Jurkat, Clone E6-1 (cell line): ENCODE measurements at regions not wholly inside any gene's neighbourhood (a gene's known extent, or its start where the extent isn't known, plus 50 kb on each side); places are given as distances from the start of the nearest gene placed in this dataset.
"Not testable (repeated sequence)": the region's sequence is repeated elsewhere in the genome, so short reads cannot be mapped to it uniquely, and the experiment has no call there.

Experiments
- DNase-seq: peaks from one replicate; pipeline ENCODE4 v3.0.0-alpha.2; 2011; ENCODE audit warnings: low read depth, low spot score
- H3K4me3 ChIP-seq: 2 replicates; pipeline ENCODE4 v1.5.1; 2011; ENCODE audit warnings: mild to moderate bottlenecking, low read length, control low read depth, moderate library complexity

DNA sequence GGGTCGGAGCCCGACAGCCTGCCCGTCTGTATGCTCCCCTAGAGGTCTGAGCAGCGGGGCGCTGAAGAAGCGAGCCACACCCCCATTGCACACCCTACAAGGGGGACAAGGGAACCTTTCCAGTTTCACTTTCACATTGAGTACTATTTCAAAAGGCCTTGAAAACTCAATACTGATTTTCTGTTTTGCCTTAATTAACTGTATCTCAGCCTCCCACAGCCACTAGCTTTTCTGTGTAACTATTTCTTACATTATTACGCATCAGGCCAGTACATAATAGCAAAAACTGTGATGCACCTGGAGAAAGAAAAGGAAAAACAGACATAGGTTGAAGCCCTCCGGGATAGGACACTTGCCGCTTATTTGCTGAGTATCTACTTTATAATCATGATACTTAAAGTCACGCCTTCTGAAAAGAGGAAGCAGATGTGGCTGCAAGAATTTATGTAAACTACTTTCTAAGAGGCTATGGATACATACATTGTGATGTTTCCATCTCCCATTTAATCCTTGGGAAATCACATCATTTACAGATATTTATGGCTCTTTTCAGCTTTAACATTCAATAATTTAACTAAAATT lies 1719.5 kb downstream of the MRPL39 start:
- no peak overlapping the region for H3K4me3 ChIP-seq
- peak; percentile 1 for DNase-seq

DNA sequence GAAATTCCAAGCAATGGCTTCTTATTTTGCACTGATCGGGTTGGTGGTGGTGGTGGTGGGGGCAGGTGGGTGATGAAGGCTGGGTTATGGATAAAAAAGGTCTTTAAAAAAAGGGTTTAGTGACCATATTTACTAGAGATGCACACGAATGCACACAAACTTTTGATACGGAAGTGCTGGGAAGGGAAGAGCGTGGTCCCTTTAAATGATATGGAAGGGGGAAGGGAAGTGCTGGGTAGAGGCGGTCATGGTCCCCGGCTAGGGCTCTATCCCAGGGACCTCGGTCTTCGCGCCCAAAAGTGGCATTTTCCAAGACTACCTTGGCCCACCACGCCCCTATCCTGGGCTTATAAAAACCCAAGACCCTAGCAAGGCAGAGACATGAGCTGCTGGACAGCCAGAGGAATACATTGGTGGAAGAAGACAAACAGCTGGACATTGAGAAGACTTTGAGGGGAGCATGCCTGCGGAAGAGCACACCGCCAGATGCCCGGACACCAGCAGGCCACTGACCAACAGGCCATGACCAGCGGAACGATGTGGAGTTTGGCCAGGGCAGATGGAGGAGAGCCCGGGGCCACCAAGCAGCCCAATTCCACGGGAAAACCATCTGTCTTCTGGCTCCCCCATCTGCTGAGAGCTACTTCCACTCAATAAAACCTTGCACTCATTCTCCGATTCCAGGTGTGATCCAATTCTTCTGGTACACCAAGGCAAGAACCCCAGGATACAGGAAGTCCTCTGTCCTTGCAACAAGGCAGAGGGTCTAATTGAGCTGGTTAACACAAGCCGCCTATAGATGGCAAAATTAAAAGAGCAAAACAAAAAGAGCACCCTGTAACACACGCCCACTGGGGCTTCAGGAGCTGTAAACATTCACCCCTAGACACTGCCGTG lies 1720.2 kb downstream of the MRPL39 start:
- DNase-seq = no peak
- H3K4me3 ChIP-seq = no peak overlapping the region

DNA sequence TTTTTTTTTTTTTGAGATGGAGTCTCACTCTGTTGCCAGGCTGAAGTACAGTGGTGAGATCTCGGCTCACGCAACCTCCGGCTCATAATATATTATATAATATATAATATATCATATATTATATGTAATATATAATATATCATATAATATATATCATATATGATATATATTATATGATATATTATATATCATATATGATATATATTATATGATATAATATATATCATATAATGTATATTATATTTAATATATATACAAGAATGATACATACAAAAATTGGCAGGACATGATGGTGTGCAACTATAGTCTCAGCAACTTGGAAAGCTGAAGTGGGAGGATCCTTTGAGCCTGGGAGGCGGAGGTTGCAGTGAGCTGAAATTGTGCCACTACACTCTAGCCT lies 1725.5 kb downstream of the MRPL39 start:
- no peak overlapping the region for H3K4me3 ChIP-seq
- no peak for DNase-seq

DNA sequence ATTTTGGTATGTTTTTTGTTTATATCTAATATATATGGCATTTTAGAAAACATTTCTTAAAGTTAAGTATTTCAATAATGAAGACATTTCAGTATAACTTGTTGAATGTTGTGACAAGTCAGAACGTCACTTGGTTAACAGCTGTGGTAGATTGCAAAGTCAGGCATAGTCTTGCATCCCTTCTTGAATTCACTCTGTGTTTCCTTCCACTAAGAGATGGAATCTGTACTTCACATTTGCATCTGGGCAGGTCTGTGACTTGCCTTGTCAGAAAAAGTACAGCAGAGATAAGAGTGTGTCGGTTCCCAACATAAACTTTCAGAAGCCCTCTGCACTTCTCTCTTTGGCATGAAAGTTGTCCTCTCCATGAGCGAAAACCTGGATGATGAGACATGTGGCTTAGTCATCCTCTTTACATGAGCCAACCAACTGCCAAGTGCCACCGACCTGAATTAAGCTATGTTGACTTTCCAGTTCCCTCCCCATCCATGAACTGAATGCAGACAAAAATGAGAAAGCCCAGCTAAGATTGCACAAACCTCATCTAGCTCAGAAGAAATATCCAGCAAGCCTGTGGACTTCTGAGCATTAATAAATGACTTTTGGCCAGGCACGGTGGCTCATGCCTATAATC lies 1730.2 kb downstream of the MRPL39 start:
- no peak overlapping the region for H3K4me3 ChIP-seq
- no peak for DNase-seq

DNA sequence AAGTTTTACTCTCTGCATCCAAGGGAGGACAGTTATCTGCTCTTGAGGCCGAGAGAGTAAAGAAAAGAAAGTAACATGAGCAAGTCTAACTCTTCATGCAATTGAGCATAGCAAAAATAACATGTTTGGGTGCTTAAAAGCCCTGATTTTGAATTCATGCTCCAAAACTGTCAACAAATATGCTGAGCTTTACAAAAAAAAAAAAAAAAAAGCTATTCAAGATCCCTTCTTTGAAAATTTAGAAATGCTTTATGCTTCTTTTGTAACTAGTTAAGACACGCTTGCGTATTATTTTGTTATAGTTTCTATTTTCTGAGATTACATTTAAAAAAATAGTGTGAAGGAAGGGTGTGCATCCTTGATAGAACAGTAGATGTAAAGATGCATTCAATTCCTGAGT lies 1733.0 kb downstream of the MRPL39 start:
- H3K4me3 ChIP-seq = no peak overlapping the region
- DNase-seq = no peak

DNA sequence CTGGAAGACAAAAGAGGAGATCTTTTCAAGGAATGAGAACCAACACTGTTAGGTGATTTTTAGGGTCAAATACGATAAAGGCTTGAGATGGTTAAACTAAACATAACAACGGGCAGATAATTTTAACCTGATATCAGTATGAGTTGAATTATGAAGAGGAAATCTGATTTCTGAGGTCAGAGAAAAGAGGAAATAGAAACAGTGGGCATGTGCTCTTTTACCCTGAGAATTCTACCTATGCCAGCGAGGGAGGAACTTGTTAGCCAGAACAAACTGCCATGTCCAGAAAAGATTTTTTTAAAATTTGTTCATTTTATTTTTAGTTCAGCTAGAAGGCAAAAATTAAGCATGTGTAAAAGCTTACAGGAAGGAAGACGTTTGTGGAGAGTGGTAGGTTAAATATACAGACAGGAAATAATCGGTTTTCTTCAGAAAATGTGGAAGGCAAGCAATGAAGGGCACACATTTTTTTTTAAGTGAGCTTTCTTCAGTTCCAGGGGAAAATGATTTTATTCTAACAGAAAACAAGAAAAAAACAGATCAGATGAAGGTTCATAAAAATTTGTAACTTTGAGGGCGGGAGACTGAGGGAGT lies 1745.3 kb downstream of the MRPL39 start:
- DNase-seq = peak; percentile 15

DNA sequence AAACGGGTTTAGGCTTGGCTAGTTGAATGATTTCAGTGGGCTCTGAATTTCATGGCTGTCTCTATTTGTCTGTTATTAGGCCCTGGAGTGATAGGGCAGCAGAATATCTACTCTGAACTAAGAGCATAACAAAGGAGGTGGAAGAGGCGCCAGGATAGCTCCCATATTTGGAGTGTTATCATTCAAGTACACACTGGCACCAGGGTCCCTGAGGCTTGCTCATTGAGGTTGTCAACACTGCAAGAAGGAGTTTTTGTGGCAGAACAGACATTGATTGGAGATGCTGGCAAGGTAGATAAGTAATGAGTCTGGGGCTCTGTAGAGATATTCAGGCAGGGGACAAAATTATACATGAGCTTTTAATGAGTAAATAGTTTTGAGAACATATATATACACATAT lies 1748.4 kb downstream of the MRPL39 start:
- H3K4me3 ChIP-seq = no peak overlapping the region
- no peak for DNase-seq

More for the DNA sequence above, 1745.3 kb downstream of the MRPL39 start:
- H3K4me3 ChIP-seq = no peak overlapping the region

DNA sequence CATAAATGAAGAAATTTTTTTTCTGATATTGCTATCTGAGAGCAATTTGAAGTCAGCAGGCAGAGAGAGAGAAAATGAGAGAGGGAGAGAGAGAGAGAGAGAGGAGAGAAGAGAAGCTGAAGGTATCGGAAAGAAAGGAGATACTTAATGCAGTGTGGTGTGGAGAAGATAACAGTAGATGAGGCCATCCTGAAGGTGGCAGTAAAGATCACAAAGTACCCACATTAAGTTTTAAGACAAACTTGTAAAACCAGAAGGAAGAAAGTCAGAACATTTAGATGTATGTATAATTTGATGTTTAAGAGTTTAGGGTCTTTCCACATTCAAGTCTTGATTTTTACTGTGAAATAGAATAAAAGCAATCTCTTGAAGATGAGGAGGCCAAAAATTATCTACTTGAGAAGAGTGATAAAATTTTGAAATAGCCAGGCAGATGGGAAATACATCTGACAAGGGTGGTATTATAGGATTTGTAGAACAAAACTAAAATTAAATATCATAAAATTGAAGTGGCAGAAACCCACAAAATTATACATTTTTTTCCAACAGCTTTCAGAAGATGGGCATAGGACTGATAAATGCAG lies 1753.4 kb downstream of the MRPL39 start:
- DNase-seq = peak; percentile 50

DNA sequence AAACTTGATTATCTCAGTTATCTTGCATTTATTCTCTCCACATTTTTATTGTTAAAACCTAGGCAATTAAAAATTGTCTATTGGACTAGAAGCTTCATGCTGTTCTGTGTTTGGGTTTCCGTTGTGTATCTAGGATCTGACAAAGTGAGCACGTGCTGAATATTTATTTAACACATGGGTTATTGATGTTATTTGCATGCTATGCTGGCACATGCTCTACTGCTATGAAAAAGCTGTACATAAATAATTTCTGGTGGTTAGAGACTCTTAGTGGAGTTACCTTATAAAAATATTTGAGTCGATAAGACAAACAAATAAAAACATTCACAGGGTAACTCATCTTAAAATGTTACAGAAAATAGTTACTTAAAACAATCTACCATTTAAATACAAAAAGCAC lies 1769.7 kb downstream of the MRPL39 start:
- DNase-seq = no peak
- H3K4me3 ChIP-seq = no peak overlapping the region

More for the DNA sequence above, 1753.4 kb downstream of the MRPL39 start:
- H3K4me3 ChIP-seq = no peak overlapping the region

DNA sequence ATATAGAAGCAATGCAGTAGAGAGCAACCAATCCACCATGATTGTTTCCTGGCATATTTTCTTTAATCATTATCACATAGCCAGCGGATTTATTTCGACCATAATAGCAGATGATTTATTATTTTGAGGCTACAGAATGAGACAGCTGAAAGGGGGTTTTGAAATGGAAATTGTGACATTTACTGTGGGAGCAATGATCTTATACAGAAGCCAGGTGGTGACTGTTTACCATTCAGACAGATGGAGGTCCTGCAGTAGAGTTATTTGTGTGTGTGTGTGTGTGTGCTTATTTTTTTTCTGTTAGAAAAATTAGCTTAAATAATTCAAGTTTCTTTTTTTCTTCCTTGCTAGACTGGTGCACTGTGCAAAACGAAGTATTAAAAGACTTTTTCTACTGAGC lies 1784.5 kb downstream of the MRPL39 start:
- H3K4me3 ChIP-seq = no peak overlapping the region
- DNase-seq = no peak

DNA sequence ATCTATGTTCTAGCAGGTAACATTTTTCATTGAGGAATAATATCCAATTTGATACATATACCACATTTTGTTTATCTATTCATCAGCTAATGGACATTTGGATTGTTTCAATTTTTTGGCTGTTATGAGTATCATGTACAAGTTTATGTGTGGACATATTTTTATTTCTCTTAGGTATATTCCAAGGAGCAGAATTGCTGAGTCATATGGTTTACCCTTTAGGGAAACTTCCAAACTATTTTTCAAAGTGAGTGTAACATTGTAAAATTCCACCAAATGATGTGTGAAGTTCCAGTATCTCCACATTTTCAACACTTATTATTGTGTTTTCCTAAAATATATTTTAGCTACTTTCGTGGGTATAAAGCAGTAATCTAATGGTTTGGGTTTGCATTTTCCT lies 1789.9 kb downstream of the MRPL39 start:
- DNase-seq = no peak
- no peak overlapping the region for H3K4me3 ChIP-seq

DNA sequence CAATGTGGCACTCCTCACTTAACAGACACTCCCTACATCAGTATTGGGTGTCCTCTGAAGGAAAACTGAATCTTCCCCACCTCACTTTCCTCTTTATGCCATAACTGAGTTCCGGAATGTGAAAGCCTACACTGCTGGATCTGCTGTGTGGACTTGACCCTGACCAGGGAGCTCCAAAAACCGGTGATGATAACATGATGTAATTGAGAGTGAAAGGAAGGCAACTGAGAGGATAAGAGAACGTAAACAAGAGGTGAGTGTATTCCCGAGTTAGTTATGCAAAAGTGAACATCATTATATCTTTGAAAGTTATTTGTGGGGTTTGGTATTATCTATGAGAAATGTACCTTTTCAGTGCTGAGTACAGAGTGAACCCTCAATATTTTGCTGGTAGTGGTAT lies 1794.8 kb downstream of the MRPL39 start:
- H3K4me3 ChIP-seq = no peak overlapping the region
- DNase-seq = no peak

DNA sequence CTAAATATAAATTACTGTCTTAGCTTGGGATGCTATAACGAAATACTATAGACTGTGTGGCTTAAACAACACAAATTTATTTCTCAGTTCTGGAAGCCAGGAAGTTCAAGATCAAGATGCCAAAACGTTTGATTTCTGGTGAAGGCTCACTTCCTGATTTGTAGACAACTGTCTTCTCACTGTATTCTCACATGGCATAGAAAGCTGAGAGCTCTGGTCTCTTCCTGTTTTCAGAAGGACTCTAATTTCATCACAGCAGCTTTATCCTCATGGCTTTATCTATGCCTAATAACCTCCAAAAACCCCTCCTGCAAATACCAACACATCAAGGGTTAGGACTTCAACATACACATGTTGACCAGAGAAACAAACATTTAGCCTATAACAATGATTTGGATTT lies 1795.5 kb downstream of the MRPL39 start:
- H3K4me3 ChIP-seq = no peak overlapping the region
- no peak for DNase-seq

DNA sequence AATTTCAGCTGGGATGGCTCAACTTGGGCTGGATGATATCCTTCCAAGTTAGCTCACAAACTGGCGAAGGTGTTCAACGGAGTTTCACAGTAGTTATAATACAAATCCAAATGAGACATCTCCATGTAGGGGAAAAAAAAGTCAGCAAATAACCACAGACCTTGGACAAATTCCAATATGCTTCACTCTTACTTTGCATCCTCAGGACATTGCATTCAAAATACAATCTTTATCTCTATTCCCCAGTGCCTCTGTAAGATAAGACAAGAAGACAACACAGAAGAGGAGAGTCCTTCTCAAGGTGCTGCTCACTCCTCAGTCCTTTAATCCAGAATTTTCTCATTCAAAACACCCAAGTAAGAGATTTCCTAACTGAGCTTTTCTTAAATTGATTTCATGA lies 1797.7 kb downstream of the MRPL39 start:
- H3K4me3 ChIP-seq = no peak overlapping the region
- DNase-seq = no peak

DNA sequence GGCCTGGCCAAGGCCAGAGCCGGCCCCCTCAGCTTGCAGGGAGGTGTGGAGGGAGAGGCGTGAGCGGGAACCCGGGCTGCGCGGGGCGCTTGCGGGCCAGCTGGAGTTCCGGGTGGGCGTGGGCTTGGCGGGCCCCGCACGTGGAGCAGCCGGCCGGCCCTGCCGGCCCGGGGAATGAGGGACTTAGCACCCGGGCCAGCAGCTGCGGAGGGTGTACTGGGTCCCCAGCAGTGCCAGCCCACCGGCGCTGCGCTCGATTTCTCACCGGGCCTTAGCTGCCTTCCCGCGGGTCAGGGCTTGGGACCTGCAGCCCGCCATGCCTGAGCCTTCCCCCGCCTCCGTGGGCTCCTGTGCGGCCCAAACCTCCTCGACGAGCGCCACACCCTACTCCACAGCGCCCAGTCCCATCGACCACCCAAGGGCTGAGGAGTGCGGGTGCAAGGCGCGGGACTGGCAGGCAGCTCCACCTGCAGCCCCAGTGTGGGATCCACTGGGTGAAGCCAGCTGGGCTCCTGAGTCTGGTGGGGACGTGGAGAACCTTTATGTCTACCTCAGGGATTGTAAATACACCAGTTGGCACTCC lies 1800.2 kb downstream of the MRPL39 start:
- not testable (repeated sequence) for H3K4me3 ChIP-seq, DNase-seq

DNA sequence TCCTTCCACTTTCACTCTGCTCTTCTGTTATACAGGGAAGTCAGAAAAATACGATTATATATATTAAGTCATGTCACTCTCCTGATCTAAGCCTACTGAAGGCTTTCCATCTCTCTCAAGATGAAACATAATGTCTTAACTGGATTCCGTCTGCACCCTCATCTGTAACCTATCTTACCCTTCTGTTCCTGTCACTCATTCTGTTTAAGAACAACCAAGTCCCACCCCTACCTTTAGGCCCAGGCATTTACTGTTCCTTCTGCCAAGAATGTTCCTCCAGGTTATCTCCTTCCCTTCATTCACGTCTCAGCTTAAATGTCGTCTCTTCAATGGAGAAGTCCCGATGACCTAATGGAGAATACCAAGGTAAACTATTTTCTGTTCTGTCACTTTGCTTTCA lies 1802.4 kb downstream of the MRPL39 start:
- no peak overlapping the region for H3K4me3 ChIP-seq
- DNase-seq = no peak

DNA sequence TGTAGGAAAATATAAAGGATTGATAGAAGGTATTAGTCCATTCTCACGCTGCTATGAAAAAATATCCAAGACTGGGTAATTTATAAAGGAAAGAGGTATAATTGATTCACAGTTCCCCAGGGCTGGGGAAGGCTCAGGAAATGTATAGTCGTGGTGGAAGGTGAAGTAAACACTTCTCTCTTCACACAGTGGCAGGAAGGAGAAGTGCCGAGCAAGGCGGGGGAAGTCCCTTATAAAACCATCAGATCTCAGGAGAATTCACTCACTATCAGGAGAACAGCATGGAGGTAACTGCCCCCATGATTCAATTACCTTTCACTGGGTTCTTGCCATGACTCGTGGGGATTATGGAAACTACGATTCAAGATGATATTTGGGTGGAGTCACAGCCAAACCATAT lies 1806.0 kb downstream of the MRPL39 start:
- no peak overlapping the region for H3K4me3 ChIP-seq
- no peak for DNase-seq

DNA sequence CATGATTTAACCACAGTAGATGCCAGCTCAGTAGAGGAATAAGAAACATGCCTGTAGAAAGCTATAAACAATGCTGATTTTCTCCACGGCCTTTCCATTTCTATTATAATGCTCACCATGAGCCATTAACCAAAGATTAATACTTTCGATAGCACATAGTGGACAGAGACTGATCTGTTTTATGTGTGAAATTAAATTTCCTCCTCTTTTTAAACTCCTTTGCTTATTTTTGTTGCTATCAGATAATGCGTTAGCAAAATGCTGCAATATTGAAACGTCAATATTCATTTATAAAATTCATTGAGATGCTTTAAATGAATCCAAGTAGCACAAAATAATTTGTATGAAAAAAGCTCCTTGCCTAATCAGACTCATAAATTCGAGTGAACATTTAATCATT lies 1807.9 kb downstream of the MRPL39 start:
- DNase-seq = no peak
- no peak overlapping the region for H3K4me3 ChIP-seq

DNA sequence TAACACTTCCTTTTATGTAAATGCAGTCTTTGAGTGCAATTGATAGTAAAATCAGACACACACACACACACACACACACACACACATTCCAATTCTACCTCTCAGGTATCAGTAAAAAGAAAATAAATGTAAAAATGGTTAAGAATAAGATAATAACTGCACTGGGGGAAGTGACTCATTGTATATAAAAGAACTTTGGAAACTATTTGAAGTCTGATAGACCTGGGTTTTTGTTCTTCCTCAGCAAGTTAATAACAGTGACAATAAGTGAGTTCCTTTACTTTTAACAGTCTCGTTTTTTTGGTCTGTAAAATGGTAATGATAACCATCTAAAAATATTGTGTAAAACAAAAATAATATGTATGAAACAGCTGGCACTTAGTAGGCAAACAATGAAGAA lies 1815.0 kb downstream of the MRPL39 start:
- DNase-seq = no peak
- H3K4me3 ChIP-seq = no peak overlapping the region
